MM.1S (cell line): ENCODE measurements at regions not wholly inside any gene's neighbourhood (a gene's known extent, or its start where the extent isn't known, plus 50 kb on each side); places are given as distances from the start of the nearest gene placed in this dataset.

ENCODE experiments used
- CTCF ChIP-seq: fragments of 300-600 bp; sonication (generic); IDR thresholded peaks from 2 replicates; pipeline ENCODE4 v1.5.1; 2016; ENCODE audit warnings: antibody characterized with exemption, low read length, mixed read lengths
- EZH2 ChIP-seq: fragments of 300-600 bp; sonication (generic); optimal IDR thresholded peaks from 2 replicates; pipeline ENCODE3; 2017; ENCODE audit warnings: low read depth, mild to moderate bottlenecking, antibody characterized with exemption, low read length, mixed read lengths
- EZH2phosphoT487 ChIP-seq: fragments of 300-600 bp; sonication (generic); IDR thresholded peaks from 2 replicates; pipeline ENCODE4 v1.6.1; 2018; ENCODE audit warnings: antibody characterized with exemption, low read length

- TF ChIP-seq CTCF (no peak), EZH2 (no peak), EZH2phosphoT487 (no peak)
Measured at GRCh38 chr7:32660936-32661335, 165.6 kb downstream of the AVL9 start.
